ENCODE measurements at regions not wholly inside any gene's neighbourhood (a gene's known extent, or its start where the extent isn't known, plus 50 kb on each side); places are given as distances from the start of the nearest gene placed in this dataset.

DNA sequence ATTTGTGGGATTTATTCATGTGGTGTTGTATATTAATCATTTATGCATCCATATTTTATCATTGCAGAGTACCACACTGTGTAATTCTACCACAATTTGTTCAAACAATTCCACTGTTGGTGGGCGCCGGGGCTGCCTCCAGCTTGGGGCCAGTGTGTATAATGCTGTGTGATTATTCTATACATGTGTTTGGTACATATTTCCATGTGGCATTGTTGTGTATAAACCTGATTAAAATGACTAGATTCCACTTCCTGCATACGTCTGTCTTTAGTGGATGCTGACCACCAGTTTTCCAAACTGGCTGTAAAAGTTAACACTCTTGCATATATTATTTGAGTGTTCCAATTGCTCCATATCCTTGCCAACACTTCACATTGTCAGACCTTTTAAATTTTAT, 1213.8 kb downstream of the TBC1D22A start:
- H3K27ac ChIP-seq, result no peak overlapping the region
- intact Hi-C loops (cut with DNase I; ENCODE audit: low total_unique reads), result no loop called here
- peaks cover 0 to 27% (median 17%) of the 10 kb centered on the region in 4 donors for H3K9me3 ChIP-seq
- H3K4me1 ChIP-seq, result no peaks in the 10 kb centered on the region
- no peaks in the 10 kb centered on the region for H3K36me3 ChIP-seq
- 79 to 89% (median 86%) methylated on average over 3 of the region's 3 CpGs for WGBS, 5 donors
- no peak overlapping the region for H3K4me3 ChIP-seq
- H3K27me3 ChIP-seq, result peaks cover 0 to 17% (median 0%) of the 10 kb centered on the region in 3 donors
- TF ChIP-seq EP300 (IDR thresholded peaks at IDR 0.05) (no peak), POLR2A (IDR thresholded peaks at IDR 0.05) (no peak), POLR2AphosphoS5 (IDR thresholded peaks at IDR 0.05) (no peak)
- TF ChIP-seq, protein P1, sequence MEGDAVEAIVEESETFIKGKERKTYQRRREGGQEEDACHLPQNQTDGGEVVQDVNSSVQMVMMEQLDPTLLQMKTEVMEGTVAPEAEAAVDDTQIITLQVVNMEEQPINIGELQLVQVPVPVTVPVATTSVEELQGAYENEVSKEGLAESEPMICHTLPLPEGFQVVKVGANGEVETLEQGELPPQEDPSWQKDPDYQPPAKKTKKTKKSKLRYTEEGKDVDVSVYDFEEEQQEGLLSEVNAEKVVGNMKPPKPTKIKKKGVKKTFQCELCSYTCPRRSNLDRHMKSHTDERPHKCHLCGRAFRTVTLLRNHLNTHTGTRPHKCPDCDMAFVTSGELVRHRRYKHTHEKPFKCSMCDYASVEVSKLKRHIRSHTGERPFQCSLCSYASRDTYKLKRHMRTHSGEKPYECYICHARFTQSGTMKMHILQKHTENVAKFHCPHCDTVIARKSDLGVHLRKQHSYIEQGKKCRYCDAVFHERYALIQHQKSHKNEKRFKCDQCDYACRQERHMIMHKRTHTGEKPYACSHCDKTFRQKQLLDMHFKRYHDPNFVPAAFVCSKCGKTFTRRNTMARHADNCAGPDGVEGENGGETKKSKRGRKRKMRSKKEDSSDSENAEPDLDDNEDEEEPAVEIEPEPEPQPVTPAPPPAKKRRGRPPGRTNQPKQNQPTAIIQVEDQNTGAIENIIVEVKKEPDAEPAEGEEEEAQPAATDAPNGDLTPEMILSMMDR (IDR thresholded peaks at IDR 0.05), result no peak
- no peak for DNase-seq

GRCh38 chr22:47967831-47968230, 1205.4 kb downstream of the TBC1D22A start:
- no peaks in the 10 kb centered on the region for H3K9me3 ChIP-seq
- 52 to 68% (median 67%) methylated on average over 4 of the region's 4 CpGs for WGBS, 5 donors
- intact Hi-C loops (cut with DNase I; ENCODE audit: low total_unique reads), result no loop called here
- peaks cover 0 to 19% (median 0%) of the 10 kb centered on the region in 3 donors for H3K27me3 ChIP-seq
- no peak overlapping the region for H3K27ac ChIP-seq
- TF ChIP-seq POLR2AphosphoS5 (IDR thresholded peaks at IDR 0.05) (no peak), POLR2A (IDR thresholded peaks at IDR 0.05) (no peak), EP300 (IDR thresholded peaks at IDR 0.05) (no peak)
- TF ChIP-seq, protein P1 (IDR thresholded peaks at IDR 0.05), result no peak
- H3K4me3 ChIP-seq, result no peak overlapping the region
- DNase-seq, result no peak
- no peaks in the 10 kb centered on the region for H3K4me1 ChIP-seq
- H3K36me3 ChIP-seq, result no peaks in the 10 kb centered on the region

- Histone ChIP-seq H3K4me1 (no peaks in the 10 kb centered on the region), H3K4me3 (no peak overlapping the region), H3K9me3 (no peaks in the 10 kb centered on the region), H3K27me3 (peaks cover 0 to 16% (median 0%) of the 10 kb centered on the region in 3 donors), H3K27ac (no peak overlapping the region), H3K36me3 (no peaks in the 10 kb centered on the region)
- TF ChIP-seq POLR2AphosphoS5 (IDR thresholded peaks at IDR 0.05), result no peak
- no peak for DNase-seq
- WGBS, 5 donors, result 82 to 92% (median 92%) methylated on average over 6 of the region's 6 CpGs
- intact Hi-C loops (cut with DNase I; ENCODE audit: low total_unique reads), result no loop called here
Observed at GRCh38 chr22:47966316-47966715, 1203.9 kb downstream of the TBC1D22A start.

DNA sequence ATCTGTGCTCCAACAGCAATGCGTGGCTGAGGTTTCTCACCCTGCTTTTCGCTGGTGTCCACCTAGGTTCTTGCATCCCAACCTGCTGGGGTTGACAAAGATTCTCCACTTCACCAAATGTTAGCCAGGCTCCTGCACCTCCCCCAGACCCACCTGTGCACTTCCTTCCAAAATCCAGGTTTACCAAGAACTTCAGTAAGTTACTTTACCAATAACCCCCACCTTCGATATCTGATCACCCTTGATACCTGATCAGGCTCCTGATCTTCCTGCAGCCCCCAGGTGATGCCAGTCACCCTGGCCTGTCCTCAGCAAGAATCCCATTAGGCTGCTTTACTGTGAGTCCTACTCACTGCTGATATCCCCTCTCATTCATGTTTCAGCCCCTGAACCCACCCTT, 1203.4 kb downstream of the TBC1D22A start:
- H3K36me3 ChIP-seq, result no peaks in the 10 kb centered on the region
- no peak overlapping the region for H3K4me3 ChIP-seq
- intact Hi-C loops (cut with DNase I; ENCODE audit: low total_unique reads), result no loop called here
- no peak for DNase-seq
- no peak for TF ChIP-seq POLR2A (IDR thresholded peaks at IDR 0.05)
- no peak for TF ChIP-seq EP300 (IDR thresholded peaks at IDR 0.05)
- TF ChIP-seq, protein P1 (IDR thresholded peaks at IDR 0.05), result no peak
- no peak for TF ChIP-seq POLR2AphosphoS5 (IDR thresholded peaks at IDR 0.05)
- H3K27ac ChIP-seq, result no peak overlapping the region
- WGBS, 5 donors, result 89 to 100% (median 92%) methylated on average over 3 of the region's 3 CpGs
- peaks cover 0 to 12% (median 0%) of the 10 kb centered on the region in 3 donors for H3K27me3 ChIP-seq
- H3K4me1 ChIP-seq, result no peaks in the 10 kb centered on the region
- no peaks in the 10 kb centered on the region for H3K9me3 ChIP-seq

DNA sequence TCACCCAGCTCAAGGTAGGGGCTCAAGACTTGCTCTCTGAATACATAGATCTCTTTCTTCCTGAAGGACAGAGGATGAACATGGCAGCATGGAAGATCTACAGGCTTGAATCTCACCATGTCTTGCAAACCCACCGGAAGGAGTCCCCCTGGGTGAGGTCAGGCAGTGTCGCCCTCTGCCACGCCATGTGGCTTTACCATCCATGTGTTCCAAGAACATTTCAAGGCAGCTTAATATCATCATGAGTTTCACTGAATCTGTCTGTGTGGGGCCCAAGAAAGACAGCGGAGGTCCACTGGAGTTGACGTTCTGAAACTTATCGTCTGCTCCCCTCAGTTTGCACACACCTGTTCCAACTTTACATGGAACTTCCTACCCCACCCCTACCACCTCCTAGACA, 1202.6 kb downstream of the TBC1D22A start:
- no peak for DNase-seq
- Histone ChIP-seq H3K27ac (no peak overlapping the region), H3K36me3 (no peaks in the 10 kb centered on the region), H3K4me3 (no peak overlapping the region), H3K4me1 (no peaks in the 10 kb centered on the region), H3K27me3 (peaks cover 0 to 10% (median 0%) of the 10 kb centered on the region in 3 donors), H3K9me3 (no peaks in the 10 kb centered on the region)
- TF ChIP-seq POLR2A (IDR thresholded peaks at IDR 0.05), result no peak
- TF ChIP-seq POLR2AphosphoS5 (IDR thresholded peaks at IDR 0.05), result no peak
- TF ChIP-seq, protein P1 (IDR thresholded peaks at IDR 0.05), result no peak
- TF ChIP-seq EP300 (IDR thresholded peaks at IDR 0.05), result no peak
- 86 to 97% (median 94%) methylated on average over 6 of the region's 6 CpGs for WGBS, 5 donors
- intact Hi-C loops (cut with DNase I; ENCODE audit: low total_unique reads), result no loop called here
